ENCODE measurements at regions not wholly inside any gene's neighbourhood (a gene's known extent, or its start where the extent isn't known, plus 50 kb on each side); places are given as distances from the start of the nearest gene placed in this dataset.

DNA sequence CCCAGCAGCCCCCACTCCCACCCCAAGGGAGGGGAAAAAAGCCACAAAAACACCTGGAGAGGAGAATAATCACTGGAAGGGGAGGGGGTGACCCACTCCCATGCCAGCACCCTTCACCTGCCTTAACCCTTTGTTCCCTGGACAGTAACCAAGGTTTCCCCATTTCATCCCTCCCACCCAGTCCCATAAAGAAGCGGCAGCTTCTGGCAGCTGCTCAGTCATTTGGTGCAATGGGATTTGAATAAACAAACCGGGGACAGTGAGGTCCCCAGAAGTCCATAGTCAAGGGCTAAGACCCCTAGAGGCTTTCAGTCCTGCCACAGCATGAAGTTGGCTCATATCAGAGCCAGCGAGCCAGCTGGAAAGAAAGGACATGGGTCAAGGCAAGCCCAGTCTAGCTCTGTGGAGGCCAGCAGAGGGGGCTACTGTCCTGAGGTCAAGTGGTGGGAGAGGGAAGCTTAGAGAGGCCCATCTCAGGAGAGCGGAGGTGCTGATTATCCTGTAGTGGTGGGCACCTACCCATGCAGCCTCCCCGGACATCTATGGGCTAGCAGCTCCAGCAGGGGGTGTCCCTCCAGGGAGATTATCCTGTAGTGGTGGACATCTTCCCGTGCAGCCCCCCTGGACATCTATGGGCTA is 58.9 kb upstream of the LBX1 start:
- no peak for DNase-seq (ENCODE audit: low read depth, low spot score)
- no peak overlapping the region for H2AFZ ChIP-seq (ENCODE audit: control insufficient read depth, low read length)
- no peak for TF ChIP-seq EZH2 (IDR thresholded peaks at IDR 0.05; ENCODE audit: low read length)
- TF ChIP-seq, protein P1, sequence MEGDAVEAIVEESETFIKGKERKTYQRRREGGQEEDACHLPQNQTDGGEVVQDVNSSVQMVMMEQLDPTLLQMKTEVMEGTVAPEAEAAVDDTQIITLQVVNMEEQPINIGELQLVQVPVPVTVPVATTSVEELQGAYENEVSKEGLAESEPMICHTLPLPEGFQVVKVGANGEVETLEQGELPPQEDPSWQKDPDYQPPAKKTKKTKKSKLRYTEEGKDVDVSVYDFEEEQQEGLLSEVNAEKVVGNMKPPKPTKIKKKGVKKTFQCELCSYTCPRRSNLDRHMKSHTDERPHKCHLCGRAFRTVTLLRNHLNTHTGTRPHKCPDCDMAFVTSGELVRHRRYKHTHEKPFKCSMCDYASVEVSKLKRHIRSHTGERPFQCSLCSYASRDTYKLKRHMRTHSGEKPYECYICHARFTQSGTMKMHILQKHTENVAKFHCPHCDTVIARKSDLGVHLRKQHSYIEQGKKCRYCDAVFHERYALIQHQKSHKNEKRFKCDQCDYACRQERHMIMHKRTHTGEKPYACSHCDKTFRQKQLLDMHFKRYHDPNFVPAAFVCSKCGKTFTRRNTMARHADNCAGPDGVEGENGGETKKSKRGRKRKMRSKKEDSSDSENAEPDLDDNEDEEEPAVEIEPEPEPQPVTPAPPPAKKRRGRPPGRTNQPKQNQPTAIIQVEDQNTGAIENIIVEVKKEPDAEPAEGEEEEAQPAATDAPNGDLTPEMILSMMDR (optimal IDR thresholded peaks at IDR 0.05 in 1 of 3, IDR thresholded peaks at IDR 0.05 in 1 of 3, conservative IDR thresholded peaks at IDR 0.05 in 1 of 3; ENCODE audit: extremely low read depth in 1 of 3, insufficient read depth in 2 of 3, low read length in 3 of 3), result peak in 2 of 3 experiments; percentile 8 to 41
- no peak overlapping the region for H3K9ac ChIP-seq (ENCODE audit: control insufficient read depth, extremely low read depth, insufficient read depth, low read length)
- no peak for FAIRE-seq
- no peak overlapping the region for H3K27ac ChIP-seq (ENCODE audit: control insufficient read depth, insufficient read depth, low read length)
- no peaks in the 10 kb centered on the region for H3K9me3 ChIP-seq (ENCODE audit: control insufficient read depth, low read depth, low read length)
- H3K4me3 ChIP-seq (ENCODE audit: control insufficient read depth in 2 of 3, extremely low read depth in 1 of 3, insufficient read depth in 2 of 3, low read depth in 1 of 3, low read length in 3 of 3), result no peak overlapping the region
- H3K9me1 ChIP-seq (ENCODE audit: control insufficient read depth, extremely low read depth, insufficient read depth, low read length), result no peaks in the 10 kb centered on the region
- peaks cover 86% of the 10 kb centered on the region for H3K27me3 ChIP-seq (ENCODE audit: control insufficient read depth, extremely low read depth, insufficient read depth, low read length)
- dilution Hi-C loops (cut with MboI; ENCODE audit: extremely low pct_ligation_motif_present, low sequenced_read_pairs), result no loop called here
- H3K79me2 ChIP-seq (ENCODE audit: control insufficient read depth, insufficient read depth, low read length), result no peaks in the 10 kb centered on the region
- no peaks in the 10 kb centered on the region for H4K20me1 ChIP-seq (ENCODE audit: control insufficient read depth, extremely low read depth, insufficient read depth, low read length)
- no peak overlapping the region for H3K4me2 ChIP-seq (ENCODE audit: control insufficient read depth, extremely low read depth, insufficient read depth, low read depth, low read length)
- no peaks in the 10 kb centered on the region for H3K36me3 ChIP-seq (ENCODE audit: control insufficient read depth in 2 of 2, extremely low read depth in 1 of 2, insufficient read depth in 2 of 2, low read length in 2 of 2)
- H3K4me1 ChIP-seq (ENCODE audit: control insufficient read depth, extremely low read depth, insufficient read depth, low read length), result no peaks in the 10 kb centered on the region

DNA sequence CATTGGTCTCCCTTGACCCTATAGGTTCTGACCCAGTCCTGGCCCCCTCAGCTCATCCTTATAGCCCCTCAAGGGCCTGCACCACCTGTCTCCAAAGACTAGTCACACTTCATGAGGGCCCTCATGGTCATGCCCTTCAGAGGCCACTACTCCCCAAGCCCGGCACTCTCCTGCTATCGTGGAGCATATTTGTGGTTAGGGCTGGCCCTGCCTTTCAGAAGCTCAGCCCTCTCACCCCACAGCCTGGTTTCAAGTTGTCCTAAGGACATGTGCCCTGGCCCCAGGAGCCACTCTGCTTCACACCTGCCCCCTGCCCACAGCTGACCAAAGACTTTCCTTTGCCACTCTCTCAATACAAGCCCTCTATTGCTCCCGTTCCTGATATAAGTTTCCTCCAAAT is 60.3 kb upstream of the LBX1 start:
- peaks cover 86% of the 10 kb centered on the region for H3K27me3 ChIP-seq (ENCODE audit: control insufficient read depth, extremely low read depth, insufficient read depth, low read length)
- no peak overlapping the region for H3K27ac ChIP-seq (ENCODE audit: control insufficient read depth, insufficient read depth, low read length)
- no peaks in the 10 kb centered on the region for H3K36me3 ChIP-seq (ENCODE audit: control insufficient read depth in 2 of 2, extremely low read depth in 1 of 2, insufficient read depth in 2 of 2, low read length in 2 of 2)
- H3K9me3 ChIP-seq (ENCODE audit: control insufficient read depth, low read depth, low read length), result no peaks in the 10 kb centered on the region
- no peak overlapping the region for H3K4me2 ChIP-seq (ENCODE audit: control insufficient read depth, extremely low read depth, insufficient read depth, low read depth, low read length)
- FAIRE-seq (no peak), DNase-seq (ENCODE audit: low read depth, low spot score) (no peak)
- no peak overlapping the region for H2AFZ ChIP-seq (ENCODE audit: control insufficient read depth, low read length)
- no peak overlapping the region for H3K4me3 ChIP-seq (ENCODE audit: control insufficient read depth in 2 of 3, extremely low read depth in 1 of 3, insufficient read depth in 2 of 3, low read depth in 1 of 3, low read length in 3 of 3)
- no peak overlapping the region for H3K9ac ChIP-seq (ENCODE audit: control insufficient read depth, extremely low read depth, insufficient read depth, low read length)
- no peaks in the 10 kb centered on the region for H3K4me1 ChIP-seq (ENCODE audit: control insufficient read depth, extremely low read depth, insufficient read depth, low read length)
- dilution Hi-C loops (cut with MboI; ENCODE audit: extremely low pct_ligation_motif_present, low sequenced_read_pairs), result no loop called here
- TF ChIP-seq, protein P1 (optimal IDR thresholded peaks at IDR 0.05 in 1 of 3, IDR thresholded peaks at IDR 0.05 in 1 of 3, conservative IDR thresholded peaks at IDR 0.05 in 1 of 3; ENCODE audit: extremely low read depth in 1 of 3, insufficient read depth in 2 of 3, low read length in 3 of 3), result no peak
- TF ChIP-seq EZH2 (IDR thresholded peaks at IDR 0.05; ENCODE audit: low read length), result no peak
- no peaks in the 10 kb centered on the region for H3K79me2 ChIP-seq (ENCODE audit: control insufficient read depth, insufficient read depth, low read length)
- no peaks in the 10 kb centered on the region for H4K20me1 ChIP-seq (ENCODE audit: control insufficient read depth, extremely low read depth, insufficient read depth, low read length)
- H3K9me1 ChIP-seq (ENCODE audit: control insufficient read depth, extremely low read depth, insufficient read depth, low read length), result no peaks in the 10 kb centered on the region
